ENCODE measurements at regions not wholly inside any gene's neighbourhood (a gene's known extent, or its start where the extent isn't known, plus 50 kb on each side); places are given as distances from the start of the nearest gene placed in this dataset.

GRCh38 chr13:34144142-34144541 lies 326.2 kb downstream of the RFC3 start:
- no peak for TF ChIP-seq CTCF (IDR thresholded peaks at IDR 0.05)

- TF ChIP-seq CTCF (IDR thresholded peaks at IDR 0.05) = no peak
Observed at GRCh38 chr13:34145061-34145460, 327.1 kb downstream of the RFC3 start.

- no peak for TF ChIP-seq CTCF (IDR thresholded peaks at IDR 0.05)
Observed at GRCh38 chr13:34148359-34148758, 330.4 kb downstream of the RFC3 start.

- TF ChIP-seq CTCF (IDR thresholded peaks at IDR 0.05) = no peak
Observed at GRCh38 chr13:34151885-34152284, 333.9 kb downstream of the RFC3 start.

- TF ChIP-seq CTCF (IDR thresholded peaks at IDR 0.05) = no peak
Observed at GRCh38 chr13:34152409-34152808, 334.5 kb downstream of the RFC3 start.

GRCh38 chr13:34152996-34153395 lies 335.0 kb downstream of the RFC3 start:
- no peak for TF ChIP-seq CTCF (IDR thresholded peaks at IDR 0.05)

- TF ChIP-seq CTCF (IDR thresholded peaks at IDR 0.05) = no peak
Observed at GRCh38 chr13:34153428-34154180, 335.7 kb downstream of the RFC3 start.
